Activated naive CD4-positive, alpha-beta T cell treated with anti-CD3 and anti-CD28 coated beads, Interleukin-2, amount 50 U/mL, for 24 hours (primary cell): ENCODE measurements at regions not wholly inside any gene's neighbourhood (a gene's known extent, or its start where the extent isn't known, plus 50 kb on each side); places are given as distances from the start of the nearest gene placed in this dataset.
"Not testable (repeated sequence)": the region's sequence is repeated elsewhere in the genome, so short reads cannot be mapped to it uniquely, and the experiment has no call there.

Experiments
- H3K27ac Mint-ChIP-seq: one replicate; pipeline ENCODE4 v1.8.0; 2021; ENCODE audit warnings: mild to moderate bottlenecking, mixed read lengths
- H3K27me3 Mint-ChIP-seq: one replicate; pipeline ENCODE4 v1.8.0; 2021; ENCODE audit warnings: mixed read lengths
- H3K36me3 Mint-ChIP-seq: one replicate; pipeline ENCODE4 v1.8.0; 2021; ENCODE audit warnings: mixed read lengths
- H3K4me1 Mint-ChIP-seq: one replicate; pipeline ENCODE4 v1.8.0; 2021; ENCODE audit warnings: mixed read lengths
- H3K4me3 Mint-ChIP-seq: one replicate; pipeline ENCODE4 v1.8.0; 2021; ENCODE audit warnings: mild to moderate bottlenecking, mixed read lengths
- H3K9me3 Mint-ChIP-seq: one replicate; pipeline ENCODE4 v1.8.0; 2021; ENCODE audit warnings: mixed read lengths

DNA sequence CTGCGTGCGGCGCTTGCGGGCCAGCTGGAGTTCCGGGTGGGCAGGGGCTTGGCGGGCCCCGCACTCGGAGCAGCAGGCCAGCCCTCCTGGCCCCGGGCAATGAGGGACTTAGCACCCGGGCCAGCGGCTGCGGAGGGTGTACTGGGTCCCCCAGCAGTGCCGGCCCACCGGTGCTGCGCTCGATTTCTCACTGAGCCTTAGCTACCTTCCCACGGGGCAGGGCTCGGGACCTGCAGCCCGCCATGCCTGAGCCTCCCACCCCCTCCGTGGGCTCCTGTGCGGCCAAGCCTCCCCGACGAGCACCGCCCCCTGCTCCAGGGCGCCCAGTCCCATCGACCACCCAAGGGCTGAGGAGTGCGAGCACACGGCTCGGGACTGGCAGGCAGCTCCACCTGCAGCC, 916.9 kb downstream of the C4orf33 start:
- not testable (repeated sequence) for H3K4me3 Mint-ChIP-seq, H3K4me1 Mint-ChIP-seq, H3K27me3 Mint-ChIP-seq, H3K27ac Mint-ChIP-seq, H3K36me3 Mint-ChIP-seq, H3K9me3 Mint-ChIP-seq

DNA sequence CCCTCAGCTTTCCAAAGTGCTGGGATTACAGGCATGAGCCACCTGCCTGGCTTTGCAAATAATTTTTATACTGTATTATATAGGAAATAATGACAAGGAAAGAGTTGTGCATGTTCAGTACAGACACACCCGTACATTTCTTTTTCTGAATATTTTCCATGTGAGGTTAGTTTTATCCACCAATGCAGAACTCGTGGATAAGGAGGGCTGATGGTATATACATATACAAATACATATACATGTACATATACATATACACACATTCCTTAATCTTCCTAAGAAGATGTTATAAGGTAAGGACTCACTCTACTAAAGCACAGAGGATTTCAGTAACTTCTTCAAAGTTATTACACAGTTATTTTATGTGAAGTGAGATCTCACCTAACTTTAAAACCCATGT, 925.8 kb downstream of the C4orf33 start:
- H3K27me3 Mint-ChIP-seq, result no peaks in the 10 kb centered on the region
- no peaks in the 10 kb centered on the region for H3K36me3 Mint-ChIP-seq
- H3K27ac Mint-ChIP-seq, result no peak overlapping the region
- no peaks in the 10 kb centered on the region for H3K4me1 Mint-ChIP-seq
- no peak overlapping the region for H3K4me3 Mint-ChIP-seq
- H3K9me3 Mint-ChIP-seq, result no peaks in the 10 kb centered on the region

DNA sequence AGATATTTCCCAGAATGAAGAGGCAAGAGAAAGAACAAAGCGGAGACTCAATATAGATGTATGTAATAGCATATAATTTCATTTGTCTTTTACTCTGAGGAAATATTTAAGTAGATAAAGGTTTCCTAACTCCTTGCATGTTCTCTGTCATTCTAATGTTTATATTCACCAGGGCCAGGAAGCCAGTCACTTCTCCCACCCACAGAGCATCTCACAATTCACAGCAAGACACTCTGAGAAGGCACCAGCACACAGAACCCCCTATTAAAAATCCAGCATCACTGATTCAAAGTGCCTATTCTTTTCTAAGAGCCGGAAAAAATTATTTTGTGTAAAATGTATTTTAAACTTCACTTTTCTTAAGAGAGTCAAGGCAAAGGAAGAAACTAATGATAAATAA, 927.1 kb downstream of the C4orf33 start:
- H3K27ac Mint-ChIP-seq, result no peak overlapping the region
- no peak overlapping the region for H3K4me3 Mint-ChIP-seq
- H3K36me3 Mint-ChIP-seq, result no peaks in the 10 kb centered on the region
- no peaks in the 10 kb centered on the region for H3K27me3 Mint-ChIP-seq
- H3K9me3 Mint-ChIP-seq, result no peaks in the 10 kb centered on the region
- H3K4me1 Mint-ChIP-seq, result no peaks in the 10 kb centered on the region

DNA sequence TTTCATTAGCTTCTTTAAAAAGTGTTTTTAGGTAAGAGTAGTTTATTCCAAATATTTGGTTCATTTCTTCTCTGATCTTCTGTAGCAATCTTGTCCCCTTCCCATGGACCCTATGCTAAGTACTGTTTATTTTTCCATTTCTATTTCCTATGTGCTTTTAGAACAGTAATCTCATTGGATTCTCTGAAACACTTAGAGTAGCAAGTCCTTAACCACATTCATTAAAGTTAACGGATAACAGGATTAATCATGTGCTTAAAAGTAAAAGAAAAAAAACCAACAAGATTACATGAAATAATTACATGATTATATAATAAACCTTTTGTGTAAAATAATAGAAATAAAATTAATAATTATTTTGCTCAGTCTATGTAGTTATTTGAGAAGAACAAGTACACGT, 929.7 kb downstream of the C4orf33 start:
- Mint-ChIP-seq H3K9me3 (no peaks in the 10 kb centered on the region), H3K27ac (no peak overlapping the region), H3K27me3 (no peaks in the 10 kb centered on the region), H3K4me3 (no peak overlapping the region), H3K4me1 (no peaks in the 10 kb centered on the region), H3K36me3 (no peaks in the 10 kb centered on the region)

DNA sequence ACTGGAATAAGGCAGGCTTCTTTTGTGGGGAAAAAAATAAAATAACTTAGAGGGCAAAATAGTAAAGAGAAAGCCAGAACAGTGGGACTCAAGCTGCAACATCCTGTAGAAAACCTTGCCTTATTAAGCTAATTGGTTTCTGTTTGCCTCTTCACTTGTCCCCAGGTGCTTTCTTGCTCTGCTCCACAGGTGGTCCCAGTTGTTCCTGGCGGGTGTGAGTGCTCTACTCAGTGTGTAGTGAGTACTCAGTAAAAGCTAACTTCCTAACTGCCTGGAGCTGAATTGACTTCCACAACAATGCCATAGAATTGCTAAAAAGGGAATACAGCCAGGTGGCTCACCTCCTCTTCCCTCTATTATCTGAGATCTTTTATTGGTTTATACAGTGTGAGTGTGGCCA, 930.2 kb downstream of the C4orf33 start:
- no peaks in the 10 kb centered on the region for H3K36me3 Mint-ChIP-seq
- no peaks in the 10 kb centered on the region for H3K4me1 Mint-ChIP-seq
- H3K27ac Mint-ChIP-seq, result no peak overlapping the region
- no peaks in the 10 kb centered on the region for H3K27me3 Mint-ChIP-seq
- no peak overlapping the region for H3K4me3 Mint-ChIP-seq
- H3K9me3 Mint-ChIP-seq, result no peaks in the 10 kb centered on the region

DNA sequence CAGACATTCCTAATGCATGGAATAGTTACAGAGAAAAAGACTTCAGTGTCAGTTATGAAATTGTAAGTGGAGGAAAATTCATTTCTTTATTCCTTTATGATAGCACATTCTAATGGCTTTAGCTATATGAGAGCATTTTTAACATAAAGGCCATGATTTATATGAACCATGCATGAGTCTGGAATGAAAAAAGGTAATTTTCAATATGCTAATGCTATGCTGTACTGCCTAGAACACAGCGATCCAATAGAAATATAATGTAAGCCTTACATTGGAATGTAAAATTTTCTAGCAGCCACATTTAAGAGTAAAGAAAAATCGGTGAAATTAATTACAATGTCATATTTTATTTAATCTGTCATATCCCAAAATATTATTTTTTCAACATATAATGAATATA, 932.0 kb downstream of the C4orf33 start:
- no peak overlapping the region for H3K4me3 Mint-ChIP-seq
- no peak overlapping the region for H3K27ac Mint-ChIP-seq
- H3K27me3 Mint-ChIP-seq, result no peaks in the 10 kb centered on the region
- H3K36me3 Mint-ChIP-seq, result no peaks in the 10 kb centered on the region
- H3K9me3 Mint-ChIP-seq, result no peaks in the 10 kb centered on the region
- H3K4me1 Mint-ChIP-seq, result no peaks in the 10 kb centered on the region

DNA sequence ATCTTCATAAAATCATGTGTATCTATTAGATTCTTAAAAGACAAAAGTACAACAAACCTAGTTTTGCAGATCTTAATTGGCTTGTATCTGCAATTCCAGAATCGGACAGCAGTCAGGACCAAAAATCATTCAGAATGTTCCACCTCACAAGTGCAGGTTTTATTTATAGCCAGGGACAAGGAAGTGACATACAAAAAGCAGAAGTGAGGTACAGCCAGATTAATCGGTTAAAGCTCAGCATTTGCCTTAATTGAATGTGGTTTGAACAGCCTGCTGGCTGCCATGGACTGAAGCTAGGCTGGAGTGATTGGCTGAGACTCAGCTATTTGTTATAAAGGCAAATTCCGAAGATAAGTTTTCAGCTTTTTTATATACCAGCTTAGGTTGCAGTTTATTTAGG, 932.6 kb downstream of the C4orf33 start:
- H3K9me3 Mint-ChIP-seq, result no peaks in the 10 kb centered on the region
- no peak overlapping the region for H3K27ac Mint-ChIP-seq
- H3K27me3 Mint-ChIP-seq, result no peaks in the 10 kb centered on the region
- H3K36me3 Mint-ChIP-seq, result no peaks in the 10 kb centered on the region
- H3K4me3 Mint-ChIP-seq, result no peak overlapping the region
- H3K4me1 Mint-ChIP-seq, result no peaks in the 10 kb centered on the region

DNA sequence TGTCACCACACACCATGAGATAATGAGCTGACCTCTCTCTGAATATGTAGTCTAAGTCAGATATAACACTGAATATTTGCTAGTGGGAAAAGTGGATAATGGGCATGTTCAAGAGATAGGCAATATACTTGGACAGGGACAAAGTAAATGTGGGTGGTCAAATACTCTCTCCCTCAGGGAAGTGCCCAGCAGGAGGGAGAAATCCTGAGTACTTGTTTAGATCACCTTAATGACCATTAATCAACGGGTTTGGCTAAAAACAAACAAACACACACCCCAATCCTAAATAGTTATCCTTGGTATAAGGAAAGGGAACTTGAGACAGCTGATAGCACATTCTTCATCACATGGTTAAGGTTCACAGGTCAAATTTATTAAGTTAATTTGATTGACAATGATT, 933.5 kb downstream of the C4orf33 start:
- no peak overlapping the region for H3K27ac Mint-ChIP-seq

DNA sequence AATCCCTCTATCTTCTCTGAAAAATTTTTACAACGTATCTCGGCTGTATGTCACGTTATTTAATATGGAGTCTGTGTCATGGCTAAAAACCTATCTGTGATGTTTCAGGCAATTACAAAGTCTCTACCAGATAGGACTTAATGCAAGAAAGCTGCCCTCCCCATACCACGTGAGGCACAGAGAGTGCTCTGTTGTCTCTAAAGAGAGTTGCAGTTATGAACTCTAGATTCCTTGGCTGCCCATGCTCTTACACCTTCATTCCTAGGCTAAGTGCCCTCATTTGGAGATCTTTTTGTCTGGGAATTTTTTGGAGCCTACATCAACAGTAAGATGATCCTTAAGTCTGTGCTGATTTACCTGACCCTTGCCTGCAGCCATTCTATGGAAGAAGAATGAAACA, 935.9 kb downstream of the C4orf33 start:
- no peaks in the 10 kb centered on the region for H3K4me1 Mint-ChIP-seq
- H3K27me3 Mint-ChIP-seq, result no peaks in the 10 kb centered on the region
- H3K27ac Mint-ChIP-seq, result no peak overlapping the region
- H3K36me3 Mint-ChIP-seq, result no peaks in the 10 kb centered on the region
- no peaks in the 10 kb centered on the region for H3K9me3 Mint-ChIP-seq
- H3K4me3 Mint-ChIP-seq, result no peak overlapping the region

More for the DNA sequence above, 933.5 kb downstream of the C4orf33 start:
- Mint-ChIP-seq H3K9me3 (no peaks in the 10 kb centered on the region), H3K36me3 (no peaks in the 10 kb centered on the region), H3K4me1 (no peaks in the 10 kb centered on the region), H3K4me3 (no peak overlapping the region), H3K27me3 (no peaks in the 10 kb centered on the region)

DNA sequence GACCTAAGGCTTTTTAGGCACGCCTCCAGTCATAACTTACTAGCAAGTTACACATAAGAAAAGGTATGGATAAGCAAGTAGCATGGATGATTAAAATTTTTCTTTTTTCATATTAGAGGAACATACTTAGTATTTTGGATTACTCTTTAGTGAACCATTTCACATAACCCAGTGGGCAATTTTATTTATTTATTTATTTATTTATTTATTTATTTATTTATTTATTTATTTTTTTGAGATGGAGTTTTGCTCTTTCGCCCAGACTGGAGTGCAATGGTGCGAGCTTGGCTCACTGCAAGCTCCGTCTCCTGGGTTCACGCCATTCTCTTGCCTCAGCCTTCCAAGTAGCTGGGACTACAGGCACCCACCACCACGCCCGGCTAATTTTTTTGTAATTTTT, 937.7 kb downstream of the C4orf33 start:
- not testable (repeated sequence) for H3K27ac Mint-ChIP-seq, H3K9me3 Mint-ChIP-seq, H3K4me3 Mint-ChIP-seq, H3K36me3 Mint-ChIP-seq, H3K27me3 Mint-ChIP-seq, H3K4me1 Mint-ChIP-seq

DNA sequence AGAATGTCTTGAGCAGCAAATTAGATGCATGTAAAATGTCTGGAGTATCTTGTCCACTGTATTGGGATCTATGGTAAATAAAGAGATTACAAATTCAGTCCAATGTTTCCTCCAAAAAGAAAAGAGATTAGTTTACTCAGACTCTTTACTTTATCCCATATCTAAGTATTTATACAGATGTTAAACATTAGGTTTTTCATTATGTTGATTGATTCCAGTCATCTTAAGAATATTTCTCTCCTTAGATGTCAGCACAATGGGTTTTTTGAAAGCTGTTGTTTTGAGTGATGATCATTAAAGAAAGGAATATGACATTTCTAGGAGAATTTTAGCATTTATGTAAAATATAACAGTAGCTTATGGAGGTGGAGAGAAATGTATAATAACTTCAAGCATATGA, 938.9 kb downstream of the C4orf33 start:
- Mint-ChIP-seq H3K27ac (no peak overlapping the region), H3K36me3 (no peaks in the 10 kb centered on the region), H3K4me3 (no peak overlapping the region), H3K27me3 (no peaks in the 10 kb centered on the region), H3K4me1 (no peaks in the 10 kb centered on the region), H3K9me3 (no peaks in the 10 kb centered on the region)

DNA sequence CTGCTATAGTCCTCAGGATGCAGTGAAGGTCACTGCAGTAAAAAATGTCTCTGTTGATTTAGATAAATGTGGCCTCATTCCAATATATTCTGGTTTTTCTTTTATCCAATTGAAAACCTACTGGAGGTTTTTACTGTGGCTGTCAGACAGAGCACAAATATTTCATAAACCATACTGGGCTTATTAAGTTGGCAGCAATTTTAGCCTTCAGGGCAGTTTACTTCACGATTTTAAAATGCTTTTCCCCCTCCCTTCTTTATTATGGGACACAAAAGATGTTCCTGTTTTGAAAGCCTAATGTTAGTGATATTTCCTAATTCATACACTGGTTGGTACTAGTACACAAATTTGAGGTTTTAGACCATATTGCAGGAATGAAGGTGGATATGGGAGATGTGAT, 939.4 kb downstream of the C4orf33 start:
- no peaks in the 10 kb centered on the region for H3K27me3 Mint-ChIP-seq
- H3K4me1 Mint-ChIP-seq, result no peaks in the 10 kb centered on the region
- H3K4me3 Mint-ChIP-seq, result no peak overlapping the region
- H3K9me3 Mint-ChIP-seq, result no peaks in the 10 kb centered on the region
- no peaks in the 10 kb centered on the region for H3K36me3 Mint-ChIP-seq
- H3K27ac Mint-ChIP-seq, result no peak overlapping the region

DNA sequence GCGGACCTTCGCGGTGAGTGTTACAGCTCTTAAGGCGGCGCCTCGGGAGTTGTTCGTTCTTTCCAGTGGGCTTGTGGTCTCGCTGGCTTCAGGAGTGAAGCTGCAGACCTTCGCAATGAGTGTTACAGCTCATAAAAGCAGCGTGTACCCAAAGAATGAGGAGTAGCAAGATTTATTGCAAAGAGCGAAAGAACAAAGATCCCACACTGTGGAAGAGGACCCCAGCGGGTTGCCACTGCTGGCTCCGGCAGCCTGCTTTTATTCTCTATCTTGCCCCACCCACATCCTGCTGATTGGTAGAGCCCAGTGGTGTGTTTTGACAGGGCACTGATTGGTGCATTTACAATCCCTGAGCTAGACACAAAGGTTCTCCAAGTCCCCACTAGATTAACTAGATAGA, 941.9 kb downstream of the C4orf33 start:
- not testable (repeated sequence) for H3K4me1 Mint-ChIP-seq, H3K27ac Mint-ChIP-seq, H3K36me3 Mint-ChIP-seq, H3K4me3 Mint-ChIP-seq, H3K27me3 Mint-ChIP-seq, H3K9me3 Mint-ChIP-seq

DNA sequence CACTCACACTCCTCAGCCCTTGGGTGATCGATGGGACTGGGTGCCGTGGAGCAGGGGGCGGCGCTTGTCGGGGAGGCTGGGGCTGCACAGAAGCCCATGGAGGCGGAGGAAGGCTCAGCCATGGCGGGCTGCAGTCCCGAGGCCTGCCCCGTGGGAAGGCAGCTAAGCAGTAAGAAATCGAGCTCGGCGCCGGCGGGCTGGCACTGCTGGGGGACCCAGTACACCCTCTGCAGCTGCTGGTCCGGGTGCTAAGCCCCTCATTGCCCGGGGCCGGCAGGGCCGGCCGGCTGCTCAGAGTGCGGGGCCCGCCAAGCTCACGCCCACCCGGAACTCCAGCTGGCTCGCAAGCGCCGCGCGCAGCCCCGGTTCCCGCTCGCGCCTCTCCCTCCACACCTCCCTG, 942.6 kb downstream of the C4orf33 start:
- H3K27me3 Mint-ChIP-seq, H3K9me3 Mint-ChIP-seq, H3K27ac Mint-ChIP-seq, H3K36me3 Mint-ChIP-seq, H3K4me3 Mint-ChIP-seq, H3K4me1 Mint-ChIP-seq: not testable (repeated sequence)

DNA sequence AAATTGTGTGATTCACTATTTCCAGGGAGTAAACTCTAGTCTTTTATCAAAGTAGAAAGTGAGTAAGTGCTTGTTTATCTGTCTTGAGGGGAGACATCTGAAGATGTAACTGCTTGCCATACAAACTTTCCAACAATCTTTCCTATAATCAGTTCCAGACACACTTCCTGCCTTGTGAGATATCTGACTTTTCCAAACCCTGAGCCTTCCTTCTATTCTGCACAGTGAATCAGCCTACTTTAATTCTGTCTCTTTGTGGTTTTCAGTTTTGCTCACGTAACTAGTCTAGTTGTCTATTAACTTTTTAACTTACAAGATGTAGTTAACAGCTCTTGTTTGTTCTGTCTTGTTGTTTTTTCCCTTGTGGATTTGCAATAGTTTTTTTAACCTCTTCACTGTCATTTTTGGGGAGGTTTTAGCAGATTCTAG, 947.8 kb downstream of the C4orf33 start:
- H3K27me3 Mint-ChIP-seq, result no peaks in the 10 kb centered on the region
- no peaks in the 10 kb centered on the region for H3K4me1 Mint-ChIP-seq
- no peak overlapping the region for H3K4me3 Mint-ChIP-seq

DNA sequence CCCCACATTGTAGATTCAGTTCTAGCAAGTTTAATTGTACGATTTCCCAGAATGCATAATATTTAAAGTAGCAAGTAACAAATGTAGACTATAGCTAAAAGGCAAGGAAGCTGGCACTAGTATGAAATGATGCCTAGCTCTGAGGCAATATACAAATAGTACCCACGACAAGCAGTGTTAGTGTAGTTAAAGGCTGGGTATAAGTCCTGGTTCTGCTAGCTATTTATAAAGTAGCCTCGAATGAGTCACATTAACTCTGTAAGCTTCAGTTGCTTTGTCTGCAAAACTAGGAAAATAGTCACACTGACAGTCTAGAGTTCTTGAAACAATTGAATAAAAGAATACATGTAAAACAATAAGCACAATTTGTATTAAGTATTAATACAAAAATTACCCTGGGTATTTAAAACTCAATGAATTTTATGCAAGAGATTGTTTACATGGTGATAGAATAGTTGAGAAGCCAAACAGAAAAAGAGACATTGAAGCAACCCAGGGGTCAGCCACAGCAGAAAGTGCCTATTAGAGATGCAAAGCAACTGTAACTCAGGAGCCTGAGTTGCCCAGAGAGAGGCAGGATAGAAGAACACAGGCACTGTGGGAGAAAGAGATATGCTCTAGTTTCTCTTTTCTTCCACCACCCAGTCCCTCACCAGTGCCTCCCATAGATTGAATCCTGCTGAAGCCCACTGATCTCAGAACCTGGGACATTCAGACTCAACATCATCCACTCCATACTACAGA, 949.0 kb downstream of the C4orf33 start:
- Mint-ChIP-seq H3K27me3 (no peaks in the 10 kb centered on the region), H3K36me3 (no peaks in the 10 kb centered on the region), H3K27ac (no peak overlapping the region), H3K4me1 (no peaks in the 10 kb centered on the region), H3K4me3 (no peak overlapping the region), H3K9me3 (peaks cover 6% of the 10 kb centered on the region)

More for the DNA sequence above, 947.8 kb downstream of the C4orf33 start:
- Mint-ChIP-seq H3K27ac (no peak overlapping the region), H3K9me3 (peaks cover 6% of the 10 kb centered on the region), H3K36me3 (no peaks in the 10 kb centered on the region)

DNA sequence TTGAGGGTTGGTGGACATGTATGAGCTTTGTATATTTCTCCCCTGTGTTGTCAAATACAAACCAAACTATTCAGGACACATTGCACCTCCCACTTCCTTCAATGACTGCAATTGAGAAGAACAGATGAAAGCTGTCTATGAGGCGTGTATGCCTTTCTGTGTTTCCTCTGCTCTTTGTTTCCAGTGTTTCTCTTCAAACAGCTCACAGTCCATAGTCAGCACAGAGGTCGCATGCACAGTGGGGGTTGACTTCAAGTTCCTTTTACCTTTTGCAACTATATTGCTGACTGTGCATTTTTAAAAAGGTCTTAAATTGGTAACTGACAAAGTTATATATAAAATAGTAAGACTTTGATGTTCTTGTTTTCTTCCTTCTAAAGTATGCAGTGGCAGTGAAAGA, 957.8 kb downstream of the C4orf33 start:
- H3K36me3 Mint-ChIP-seq, result no peaks in the 10 kb centered on the region
- no peaks in the 10 kb centered on the region for H3K4me1 Mint-ChIP-seq
- peaks cover 5% of the 10 kb centered on the region for H3K9me3 Mint-ChIP-seq
- no peak overlapping the region for H3K27ac Mint-ChIP-seq
- H3K4me3 Mint-ChIP-seq, result no peak overlapping the region
- no peaks in the 10 kb centered on the region for H3K27me3 Mint-ChIP-seq
